Neural progenitor cell (in vitro differentiated cells): ENCODE measurements at regions not wholly inside any gene's neighbourhood (a gene's known extent, or its start where the extent isn't known, plus 50 kb on each side); places are given as distances from the start of the nearest gene placed in this dataset.

Experiments used
- DNase-seq: peaks from one replicate; pipeline ENCODE4 v3.0.0-alpha.2; 2016; ENCODE audit warnings: low spot score
- H2AFZ ChIP-seq: fragments of 200-600 bp; sonication (generic); replicated peaks from 2 replicates; pipeline ENCODE4 v1.6.1; 2016; ENCODE audit warnings: antibody characterized with exemption
- H3F3A ChIP-seq: fragments of 200-600 bp; sonication (generic); 2 replicates; pipeline ENCODE4 v1.6.1; 2016; ENCODE audit warnings: antibody characterized with exemption, low read depth
- H3K27ac ChIP-seq: fragments of 200-600 bp; sonication (generic); 2 replicates; pipeline ENCODE4 v1.5.1; 2016; ENCODE audit warnings: mild to moderate bottlenecking
- H3K27me3 ChIP-seq: fragments of 200-600 bp; sonication (generic); 2 replicates; pipeline ENCODE4 v1.6.1; 2016; ENCODE audit warnings: mild to moderate bottlenecking, moderate library complexity
- H3K36me3 ChIP-seq: fragments of 200-600 bp; sonication (generic); 2 replicates; pipeline ENCODE4 v1.5.1; 2016
- H3K4me1 ChIP-seq: fragments of 200-600 bp; sonication (generic); 2 replicates; pipeline ENCODE4 v1.6.1; 2016; ENCODE audit warnings: mixed run types
- H3K4me2 ChIP-seq: fragments of 200-600 bp; sonication (generic); 2 replicates; pipeline ENCODE4 v1.6.1; 2016
- H3K4me3 ChIP-seq: fragments of 200-600 bp; sonication (generic); 2 replicates; pipeline ENCODE4 v1.5.1; 2016
- H3K79me2 ChIP-seq: fragments of 200-600 bp; sonication (generic); 2 replicates; pipeline ENCODE4 v1.6.1; 2016; ENCODE audit warnings: low read depth
- H3K9ac ChIP-seq: fragments of 200-600 bp; sonication (generic); 2 replicates; pipeline ENCODE4 v1.6.1; 2016
- H3K9me3 ChIP-seq: fragments of 200-600 bp; sonication (generic); 2 replicates; pipeline ENCODE4 v1.5.1; 2016; ENCODE audit warnings: low read depth
- H4K20me1 ChIP-seq: fragments of 200-600 bp; sonication (generic); 2 replicates; pipeline ENCODE4 v1.6.1; 2016; ENCODE audit warnings: low read depth
- H3K27ac Mint-ChIP-seq: 3 replicates; pipeline ENCODE4 v1.8.0; 2021; ENCODE audit warnings: mixed read lengths
- H3K27me3 Mint-ChIP-seq: 2 replicates; pipeline ENCODE4 v1.8.0; 2022; ENCODE audit warnings: low read depth, mild to moderate bottlenecking, inconsistent platforms, moderate library complexity, mixed read lengths; ENCODE audit not compliant: insufficient read depth
- H3K36me3 Mint-ChIP-seq: 3 replicates; pipeline ENCODE4 v1.8.0; 2021; ENCODE audit warnings: mixed read lengths
- H3K4me1 Mint-ChIP-seq: 3 replicates; pipeline ENCODE4 v1.8.0; 2021; ENCODE audit warnings: mixed read lengths
- H3K4me3 Mint-ChIP-seq: 3 replicates; pipeline ENCODE4 v1.8.0; 2021; ENCODE audit warnings: mild to moderate bottlenecking, moderate library complexity, mixed read lengths
- H3K9me3 Mint-ChIP-seq: 3 replicates; pipeline ENCODE4 v1.8.0; 2020; ENCODE audit warnings: mixed read lengths
- EZH2 ChIP-seq: fragments of 200-600 bp; sonication (generic); IDR thresholded peaks from 2 replicates; pipeline ENCODE4 v1.6.1; 2017; ENCODE audit warnings: antibody characterized with exemption, mild to moderate bottlenecking, moderate library complexity
- EZH2phosphoT487 ChIP-seq: fragments of 200-600 bp; sonication (generic); IDR thresholded peaks from 2 replicates; pipeline ENCODE4 v1.6.1; 2017; ENCODE audit warnings: antibody characterized with exemption
- TF ChIP-seq, protein P1 (sequence below): fragments of 200-600 bp; sonication (generic); IDR thresholded peaks from 2 replicates; pipeline ENCODE4 v1.5.1; 2017; ENCODE audit warnings: antibody characterized with exemption, mild to moderate bottlenecking

DNA sequence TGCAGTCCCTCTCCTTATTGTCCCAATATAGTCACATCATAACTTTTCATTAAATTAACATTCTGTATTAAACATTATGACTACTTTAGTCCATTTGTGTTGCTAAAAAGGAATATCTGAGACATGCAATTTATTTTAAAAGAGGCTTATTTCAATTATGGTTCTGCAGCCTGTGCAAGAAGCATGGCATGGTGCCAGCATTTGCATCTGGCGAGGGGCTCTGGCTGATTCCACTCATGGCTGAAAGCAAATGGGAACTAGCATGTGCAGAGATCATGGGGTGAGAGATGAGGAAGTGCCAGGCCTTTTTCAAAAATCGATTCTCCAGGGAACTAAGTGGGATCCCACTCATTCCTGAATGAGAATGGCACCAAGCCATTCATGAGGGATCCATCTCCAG, 476.3 kb upstream of the RPS6KA3 start:
- no peak overlapping the region for H3K4me3 Mint-ChIP-seq
- H3K9me3 Mint-ChIP-seq, result no peaks in the 10 kb centered on the region

DNA sequence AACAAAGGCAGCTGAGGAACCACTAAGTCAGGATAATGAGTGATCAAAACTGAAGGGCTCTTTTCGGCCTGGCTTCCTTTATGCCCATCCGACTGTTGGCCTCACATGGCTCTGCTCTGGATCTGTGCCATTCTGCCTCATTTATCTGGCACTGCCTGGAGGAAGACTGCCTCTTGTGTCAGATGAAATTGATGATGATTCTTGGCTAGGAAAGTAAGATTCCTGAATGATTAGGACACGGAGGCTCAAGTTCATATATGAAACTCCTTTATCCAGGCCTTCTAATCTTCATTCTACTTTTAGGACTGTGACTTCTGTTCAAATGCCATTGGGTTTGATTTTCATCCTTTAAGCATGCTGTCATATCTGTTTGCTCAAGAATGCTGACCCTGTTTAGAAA, 475.4 kb upstream of the RPS6KA3 start:
- Mint-ChIP-seq H3K27ac (no peak overlapping the region), H3K9me3 (no peaks in the 10 kb centered on the region), H3K36me3 (no peaks in the 10 kb centered on the region), H3K4me1 (no peaks in the 10 kb centered on the region), H3K4me3 (no peak overlapping the region), H3K27me3 (no peaks in the 10 kb centered on the region)
- Histone ChIP-seq H3K9me3 (no peaks in the 10 kb centered on the region), H3K4me3 (no peak overlapping the region), H3K4me2 (no peak overlapping the region), H3K27ac (no peak overlapping the region), H3K4me1 (no peaks in the 10 kb centered on the region), H3K36me3 (no peaks in the 10 kb centered on the region), H4K20me1 (no peaks in the 10 kb centered on the region), H3F3A (no peaks in the 10 kb centered on the region), H2AFZ (no peak overlapping the region), H3K9ac (no peak overlapping the region), H3K79me2 (no peaks in the 10 kb centered on the region), H3K27me3 (no peaks in the 10 kb centered on the region)
- no peak for DNase-seq
- TF ChIP-seq, protein P1, sequence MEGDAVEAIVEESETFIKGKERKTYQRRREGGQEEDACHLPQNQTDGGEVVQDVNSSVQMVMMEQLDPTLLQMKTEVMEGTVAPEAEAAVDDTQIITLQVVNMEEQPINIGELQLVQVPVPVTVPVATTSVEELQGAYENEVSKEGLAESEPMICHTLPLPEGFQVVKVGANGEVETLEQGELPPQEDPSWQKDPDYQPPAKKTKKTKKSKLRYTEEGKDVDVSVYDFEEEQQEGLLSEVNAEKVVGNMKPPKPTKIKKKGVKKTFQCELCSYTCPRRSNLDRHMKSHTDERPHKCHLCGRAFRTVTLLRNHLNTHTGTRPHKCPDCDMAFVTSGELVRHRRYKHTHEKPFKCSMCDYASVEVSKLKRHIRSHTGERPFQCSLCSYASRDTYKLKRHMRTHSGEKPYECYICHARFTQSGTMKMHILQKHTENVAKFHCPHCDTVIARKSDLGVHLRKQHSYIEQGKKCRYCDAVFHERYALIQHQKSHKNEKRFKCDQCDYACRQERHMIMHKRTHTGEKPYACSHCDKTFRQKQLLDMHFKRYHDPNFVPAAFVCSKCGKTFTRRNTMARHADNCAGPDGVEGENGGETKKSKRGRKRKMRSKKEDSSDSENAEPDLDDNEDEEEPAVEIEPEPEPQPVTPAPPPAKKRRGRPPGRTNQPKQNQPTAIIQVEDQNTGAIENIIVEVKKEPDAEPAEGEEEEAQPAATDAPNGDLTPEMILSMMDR, result no peak
- no peak for TF ChIP-seq EZH2
- no peak for TF ChIP-seq EZH2phosphoT487

More for the DNA sequence above, 476.3 kb upstream of the RPS6KA3 start:
- no peaks in the 10 kb centered on the region for H3K36me3 ChIP-seq
- H3K4me1 Mint-ChIP-seq, result no peaks in the 10 kb centered on the region
- no peaks in the 10 kb centered on the region for H3K9me3 ChIP-seq
- H3K79me2 ChIP-seq, result no peaks in the 10 kb centered on the region
- no peaks in the 10 kb centered on the region for H3F3A ChIP-seq
- no peak overlapping the region for H3K27ac Mint-ChIP-seq
- no peak overlapping the region for H2AFZ ChIP-seq
- H3K4me3 ChIP-seq, result no peak overlapping the region
- no peaks in the 10 kb centered on the region for H3K36me3 Mint-ChIP-seq
- H3K4me1 ChIP-seq, result no peaks in the 10 kb centered on the region
- no peak overlapping the region for H3K4me2 ChIP-seq
- no peak for DNase-seq
- no peak overlapping the region for H3K9ac ChIP-seq
- no peaks in the 10 kb centered on the region for H4K20me1 ChIP-seq
- TF ChIP-seq EZH2phosphoT487 (no peak), EZH2 (no peak)
- TF ChIP-seq, protein P1, result no peak
- H3K27ac ChIP-seq, result no peak overlapping the region
- H3K27me3 ChIP-seq, result no peaks in the 10 kb centered on the region
- H3K27me3 Mint-ChIP-seq, result no peaks in the 10 kb centered on the region

DNA sequence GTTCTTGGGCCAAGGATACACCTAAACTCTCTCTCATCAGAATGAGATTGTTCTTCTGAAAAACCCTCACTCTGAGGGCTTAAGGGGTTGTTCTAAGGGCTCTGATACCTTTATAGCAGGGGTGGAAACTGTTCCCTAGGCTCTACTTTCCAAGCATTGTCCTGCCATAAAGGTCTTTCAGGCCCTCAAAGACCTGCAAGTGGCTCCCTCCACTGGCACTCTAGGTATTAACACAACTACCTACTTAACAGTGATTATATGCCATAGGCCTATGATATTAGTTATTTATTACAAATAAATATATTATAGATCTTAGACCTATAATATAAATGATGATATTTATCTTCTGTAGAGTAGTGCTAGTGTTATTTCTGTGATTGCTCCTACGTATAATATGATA, 473.7 kb upstream of the RPS6KA3 start:
- DNase-seq, result peak; percentile 21
- Histone ChIP-seq H4K20me1 (no peaks in the 10 kb centered on the region), H3K27ac (no peak overlapping the region), H3K79me2 (no peaks in the 10 kb centered on the region), H3K36me3 (no peaks in the 10 kb centered on the region), H3K27me3 (no peaks in the 10 kb centered on the region), H3K9me3 (no peaks in the 10 kb centered on the region), H3K4me1 (no peaks in the 10 kb centered on the region), H3F3A (no peaks in the 10 kb centered on the region), H3K4me2 (no peak overlapping the region), H3K9ac (no peak overlapping the region), H2AFZ (no peak overlapping the region), H3K4me3 (no peak overlapping the region)
- Mint-ChIP-seq H3K27ac (no peak overlapping the region), H3K27me3 (no peaks in the 10 kb centered on the region), H3K4me3 (no peak overlapping the region), H3K4me1 (no peaks in the 10 kb centered on the region), H3K36me3 (no peaks in the 10 kb centered on the region), H3K9me3 (no peaks in the 10 kb centered on the region)
- no peak for TF ChIP-seq EZH2
- TF ChIP-seq EZH2phosphoT487, result no peak
- TF ChIP-seq, protein P1, result peak; percentile 36
